SKM-1 treated with dmso at 0.1 percent for 144 hours (cell line): ENCODE measurements at regions not wholly inside any gene's neighbourhood (a gene's known extent, or its start where the extent isn't known, plus 50 kb on each side); places are given as distances from the start of the nearest gene placed in this dataset.
A peak's percentile ranks its signal among the peaks of the same experiment; 100 is the strongest.

ENCODE experiments used
- DNase-seq: peaks from one replicate; lab custom pipeline; 2025; ENCODE audit not compliant: unreplicated experiment; lab: John Stamatoyannopoulos, UW

GRCh38 chr2:212873256-212873655 lies 278.2 kb downstream of the IKZF2 start:
- DNase-seq: no peak

DNA sequence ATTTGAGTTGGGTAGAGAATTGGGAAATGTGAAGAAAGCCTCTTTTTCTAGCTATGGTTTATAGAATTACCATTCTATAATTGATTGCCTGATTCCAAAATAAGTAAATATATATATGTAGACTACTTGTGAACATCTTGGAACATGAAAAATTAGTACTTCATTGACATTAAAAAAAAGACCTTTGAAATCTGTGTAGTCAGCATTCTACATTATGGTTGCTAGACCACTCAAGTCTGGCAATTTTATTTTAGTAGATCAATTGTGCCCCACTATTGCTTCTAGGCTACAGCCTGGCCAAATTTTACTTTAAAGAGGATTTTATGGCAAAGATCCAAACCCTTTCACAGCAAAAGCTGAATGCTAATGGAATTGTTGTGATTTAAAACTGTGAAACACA lies 279.8 kb downstream of the IKZF2 start:
- DNase-seq: no peak

DNA sequence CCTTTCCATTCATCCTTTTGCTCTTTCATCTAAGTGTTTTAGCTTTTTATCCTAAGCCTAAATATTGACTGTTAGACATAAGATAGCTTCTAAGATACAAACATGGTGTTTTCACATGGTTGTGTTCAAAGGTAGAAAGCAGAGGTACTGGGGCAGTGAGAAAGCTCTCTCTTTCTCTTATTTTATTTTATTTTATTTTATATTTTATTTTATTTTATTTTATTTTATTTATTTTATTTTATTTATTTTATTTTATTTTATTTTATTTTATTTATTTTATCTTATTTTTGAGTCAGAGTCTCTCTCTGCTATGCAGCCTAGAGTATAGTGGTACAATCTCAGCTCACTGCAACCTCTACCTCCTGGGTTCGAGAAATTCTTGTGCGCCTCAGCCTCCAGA lies 287.2 kb downstream of the IKZF2 start:
- no peak for DNase-seq

GRCh38 chr2:212863185-212863588 lies 288.2 kb downstream of the IKZF2 start:
- DNase-seq: peak; percentile 44

DNA sequence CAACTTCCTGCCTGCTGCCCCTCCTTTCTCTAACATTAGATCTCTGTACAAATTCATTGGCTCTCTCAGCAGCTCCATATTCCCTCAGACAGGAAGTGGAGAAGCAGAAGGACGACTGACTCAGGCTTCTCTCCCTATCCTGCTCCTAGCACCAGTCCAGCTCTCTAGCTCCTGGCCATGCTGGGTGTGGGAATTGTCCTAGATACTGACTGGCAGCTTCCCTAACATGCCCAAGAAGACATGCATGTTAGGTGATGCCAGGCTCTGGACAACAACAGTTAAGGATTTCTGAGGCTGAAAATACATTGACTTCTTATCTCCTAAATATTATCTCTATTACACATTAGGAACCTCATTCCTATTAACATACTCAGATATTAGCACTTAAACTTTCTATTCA lies 292.9 kb downstream of the IKZF2 start:
- no peak for DNase-seq

DNA sequence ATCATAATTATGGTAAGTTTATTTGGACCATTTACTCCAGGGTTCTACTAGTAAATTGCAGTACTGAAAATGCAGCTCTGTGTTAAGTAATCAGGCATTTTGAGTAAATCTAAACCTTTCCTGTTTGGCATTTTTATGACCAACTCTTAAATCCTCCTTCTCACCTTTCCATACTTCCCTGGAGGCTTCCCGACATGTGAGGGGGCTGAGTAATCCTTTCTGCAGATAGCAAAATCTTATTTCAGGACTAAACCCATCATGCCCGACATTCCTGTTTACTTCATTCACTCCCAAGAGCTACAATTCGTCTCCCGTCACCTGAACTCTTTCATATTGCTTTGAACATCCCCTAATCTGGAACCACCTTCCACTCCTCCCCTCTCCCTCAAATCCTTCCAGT lies 296.6 kb downstream of the IKZF2 start:
- DNase-seq: no peak

GRCh38 chr2:212854116-212854515 lies 297.3 kb downstream of the IKZF2 start:
- no peak for DNase-seq

DNA sequence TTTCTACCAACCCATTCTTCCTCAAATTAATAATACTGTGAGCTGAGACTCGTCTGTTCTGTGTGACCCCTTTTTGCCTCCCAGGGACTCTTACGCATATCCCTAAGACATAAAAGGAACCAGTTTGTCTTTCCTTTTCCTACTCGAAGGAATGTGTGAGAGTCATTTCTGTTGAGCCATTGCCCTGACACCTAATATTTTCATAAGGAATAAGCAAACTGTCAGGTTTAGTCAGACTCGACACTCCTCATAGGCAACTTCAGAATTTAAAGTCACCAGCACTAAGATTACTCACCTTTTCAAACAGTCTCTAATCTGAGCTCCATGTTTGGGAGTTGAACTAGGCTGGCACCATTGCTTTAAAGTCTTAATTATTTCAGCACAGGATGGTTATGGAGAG lies 305.5 kb downstream of the IKZF2 start:
- DNase-seq: no peak

GRCh38 chr2:212843409-212844199 lies 305.0 kb upstream of the ERBB4 start:
- DNase-seq: no peak

GRCh38 chr2:212842544-212843185 lies 304.1 kb upstream of the ERBB4 start:
- DNase-seq: no peak

- DNase-seq: no peak
Measured at GRCh38 chr2:212841460-212841859, 302.9 kb upstream of the ERBB4 start.

DNA sequence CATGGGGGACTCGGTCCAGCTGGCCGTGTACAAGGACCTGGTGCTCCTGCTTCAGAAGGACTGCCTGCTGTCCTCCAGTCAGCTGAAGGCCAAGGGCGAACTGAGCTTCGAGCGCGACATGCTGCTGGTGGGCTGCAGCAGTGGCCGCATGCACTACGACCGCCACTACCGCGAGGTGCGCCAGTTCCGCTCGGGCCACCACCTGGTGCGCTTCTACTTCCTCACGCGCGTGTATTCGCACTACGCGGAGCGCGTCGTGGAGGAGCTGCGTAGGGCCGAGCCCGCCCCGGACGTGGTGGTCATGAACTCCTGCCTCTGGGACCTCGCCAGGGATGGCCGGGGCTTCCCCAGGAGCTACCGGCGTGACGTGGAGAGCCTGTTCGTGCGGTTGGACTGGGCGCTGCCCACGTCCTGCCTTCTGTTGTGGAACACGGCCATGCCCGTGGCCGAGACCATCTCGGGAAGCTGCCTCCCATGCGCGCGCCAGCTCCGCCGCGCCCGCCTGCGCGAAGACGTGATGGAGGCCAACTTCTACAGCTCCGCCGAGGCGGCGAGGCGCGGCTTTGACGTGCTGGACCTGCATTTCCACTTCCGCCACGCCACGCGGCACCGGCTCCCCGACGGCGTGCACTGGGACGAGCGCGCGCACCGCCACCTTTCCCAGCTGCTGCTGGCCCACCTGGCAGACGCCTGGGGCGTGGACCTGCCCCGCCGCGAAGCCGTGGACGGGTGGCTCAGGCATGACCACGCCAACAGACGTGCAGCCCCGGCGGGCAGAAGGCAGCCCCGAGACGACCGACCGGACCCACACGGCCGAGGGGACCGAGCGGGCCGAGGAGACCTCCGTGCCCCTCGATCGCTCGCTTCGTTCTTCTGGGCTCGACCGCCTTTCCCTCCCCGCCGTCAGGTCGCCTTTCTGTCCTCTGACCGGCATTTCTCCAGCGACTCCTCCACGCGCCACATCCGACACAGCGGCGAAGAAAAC lies 293.9 kb upstream of the ERBB4 start:
- DNase-seq: no peak

- DNase-seq: no peak
Measured at GRCh38 chr2:212831671-212832199, 293.1 kb upstream of the ERBB4 start.

- no peak for DNase-seq
Measured at GRCh38 chr2:212816267-212816666, 277.7 kb upstream of the ERBB4 start.

GRCh38 chr2:212815453-212815852 lies 276.9 kb upstream of the ERBB4 start:
- DNase-seq: peak; percentile 32

DNA sequence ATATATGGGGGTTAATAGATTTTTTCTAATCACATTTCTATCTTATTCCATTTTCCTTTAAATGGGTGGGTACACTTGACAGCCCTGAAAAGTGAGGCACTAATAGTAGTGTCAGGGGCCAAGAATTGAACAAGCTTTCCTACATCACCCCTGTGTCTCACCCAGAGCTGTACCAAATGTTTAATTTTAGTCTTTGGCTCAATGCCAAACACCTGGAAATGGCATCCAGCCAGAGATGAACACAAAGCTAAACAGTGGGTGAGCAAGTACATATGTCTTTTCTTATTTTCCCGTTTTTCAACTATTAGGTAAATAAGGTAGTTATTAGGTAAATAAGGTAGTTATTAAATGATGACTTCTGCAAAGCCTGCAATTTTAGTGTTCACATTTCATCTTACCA lies 276.3 kb upstream of the ERBB4 start:
- DNase-seq: no peak

DNA sequence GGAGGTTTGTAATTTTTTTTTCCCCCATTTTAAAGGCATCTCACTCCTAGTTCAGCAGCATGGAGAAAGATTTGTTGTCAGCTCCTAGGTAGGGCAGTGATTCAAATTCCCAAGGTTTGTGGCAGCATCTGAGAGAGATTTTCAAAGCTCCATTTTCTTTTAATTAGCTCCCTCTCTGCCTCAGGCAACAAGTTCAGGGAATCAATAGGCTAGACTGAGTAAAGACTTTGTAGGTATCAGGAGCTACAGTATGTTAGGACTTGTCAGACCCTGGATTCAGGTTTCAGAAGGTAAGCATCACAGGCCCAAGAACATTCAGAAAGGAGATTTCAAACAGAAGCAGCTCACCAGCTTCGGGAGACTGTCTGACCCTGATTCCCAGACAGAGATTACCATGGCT lies 273.3 kb upstream of the ERBB4 start:
- no peak for DNase-seq

GRCh38 chr2:212811036-212811805 lies 272.6 kb upstream of the ERBB4 start:
- no peak for DNase-seq

- no peak for DNase-seq
Measured at GRCh38 chr2:212797484-212798205, 259.0 kb upstream of the ERBB4 start.

DNA sequence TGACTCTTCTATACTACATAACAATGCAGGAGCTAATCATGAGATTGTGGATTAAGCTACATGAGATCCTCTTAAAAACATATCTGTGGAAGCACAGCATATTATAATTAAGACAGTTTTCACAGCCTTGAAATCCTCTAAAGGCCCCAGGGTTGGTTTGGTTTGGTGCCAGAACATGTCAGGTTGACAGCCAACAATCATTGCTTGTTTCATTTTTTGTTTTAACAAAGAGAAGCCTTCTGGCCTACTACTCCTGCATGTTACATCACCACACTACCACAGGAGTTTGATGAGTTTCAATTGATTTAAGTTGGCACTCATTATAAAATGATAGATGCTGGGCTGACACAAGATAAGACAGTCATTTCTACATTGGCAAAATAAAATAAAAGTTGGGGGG lies 255.9 kb upstream of the ERBB4 start:
- DNase-seq: no peak
